ENCODE measurements at regions not wholly inside any gene's neighbourhood (a gene's known extent, or its start where the extent isn't known, plus 50 kb on each side); places are given as distances from the start of the nearest gene placed in this dataset.

DNA sequence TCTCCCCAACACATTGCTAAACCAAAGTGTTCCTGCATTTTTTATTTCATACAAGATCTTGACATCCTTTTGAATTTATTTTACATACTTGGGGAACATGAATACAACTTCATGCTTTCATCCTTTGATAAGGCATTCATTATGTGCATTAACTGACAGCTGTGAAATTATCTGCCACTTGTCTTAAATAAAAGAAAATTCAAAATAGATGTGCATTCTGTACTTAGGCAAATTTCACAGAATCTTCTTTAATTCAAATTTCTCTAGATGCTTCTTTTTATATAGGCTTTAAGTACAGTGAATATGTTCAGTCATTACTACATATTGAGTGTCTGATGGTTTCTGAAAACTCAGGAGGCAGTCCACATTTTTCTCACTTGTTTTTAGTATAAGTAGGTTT is 518.1 kb downstream of the EPHA5 start:
- H2AFZ ChIP-seq (ENCODE audit: low read length): no peak overlapping the region
- in situ Hi-C loops (cut with HindIII; ENCODE audit: extremely low pct_ligation_motif_present, low pct_unique_long_range_greater_than_20kb): no loop called here
- POLR2A ChIA-PET: no interaction called here
- no peaks in the 10 kb centered on the region for H3K4me1 ChIP-seq (ENCODE audit: insufficient read depth, low read length)
- no peaks in the 10 kb centered on the region for H3K36me3 ChIP-seq (replicated peaks in 1 of 2; ENCODE audit: control insufficient read depth in 1 of 2, insufficient read depth in 2 of 2, low read length in 2 of 2)
- no peak overlapping the region for H3K9ac ChIP-seq (ENCODE audit: insufficient read depth, low read depth, low read length)
- CTCF ChIA-PET (ENCODE audit: low intra/inter-chr PET ratio, low total read pairs): no interaction called here
- no peaks in the 10 kb centered on the region for H3K79me2 ChIP-seq (ENCODE audit: insufficient read depth, low read length)
- H3K9me3 ChIP-seq (ENCODE audit: low read length): peaks cover 15% of the 10 kb centered on the region
- FAIRE-seq: no peak
- DNase-seq (ENCODE audit: low spot score): no peak
- no peaks in the 10 kb centered on the region for H4K20me1 ChIP-seq (ENCODE audit: insufficient read depth, low read length)
- TF ChIP-seq ZNF326 (CRISPR knock-in tag; IDR thresholded peaks at IDR 0.05; ENCODE audit: borderline replicate concordance) (no peak), SNAPC2 (CRISPR knock-in tag; IDR thresholded peaks at IDR 0.05) (no peak), IRX3 (CRISPR knock-in tag; IDR thresholded peaks at IDR 0.05; ENCODE audit: borderline replicate concordance, low read depth) (no peak), FOXK1 (CRISPR knock-in tag; IDR thresholded peaks at IDR 0.05; ENCODE audit: borderline replicate concordance, low read depth) (no peak)
- TF ChIP-seq, protein P1, sequence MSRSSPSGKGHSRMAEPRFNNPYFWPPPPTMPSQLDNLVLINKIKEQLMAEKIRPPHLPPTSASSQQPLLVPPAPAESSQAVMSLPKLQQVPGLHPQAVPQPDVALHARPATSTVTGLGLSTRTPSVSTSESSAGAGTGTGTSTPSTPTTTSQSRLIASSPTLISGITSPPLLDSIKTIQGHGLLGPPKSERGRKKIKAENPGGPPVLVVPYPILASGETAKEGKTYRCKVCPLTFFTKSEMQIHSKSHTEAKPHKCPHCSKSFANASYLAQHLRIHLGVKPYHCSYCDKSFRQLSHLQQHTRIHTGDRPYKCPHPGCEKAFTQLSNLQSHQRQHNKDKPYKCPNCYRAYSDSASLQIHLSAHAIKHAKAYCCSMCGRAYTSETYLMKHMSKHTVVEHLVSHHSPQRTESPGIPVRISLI (CRISPR knock-in tag; IDR thresholded peaks at IDR 0.05; ENCODE audit: borderline replicate concordance): no peak
- no peak for ATAC-seq
- no peaks in the 10 kb centered on the region; a peak in 1 of 5 replicates for H3K27me3 ChIP-seq (ENCODE audit: control insufficient read depth in 1 of 2, insufficient read depth in 2 of 2, low read length in 2 of 2)
- H3K27ac ChIP-seq (ENCODE audit: extremely low read length, insufficient read depth, low read length): no peak overlapping the region
- intact Hi-C loops (cut with micrococcal nuclease; ENCODE audit: unreplicated experiment): no loop called here
- H3K4me2 ChIP-seq (ENCODE audit: low read depth, low read length): no peak overlapping the region
- H3K4me3 ChIP-seq (replicated peaks in 1 of 3; ENCODE audit: insufficient read depth in 1 of 3, low read depth in 2 of 3, low read length in 3 of 3): no peak overlapping the region
- BruUV-seq (replicated peaks): no TSS peak

DNA sequence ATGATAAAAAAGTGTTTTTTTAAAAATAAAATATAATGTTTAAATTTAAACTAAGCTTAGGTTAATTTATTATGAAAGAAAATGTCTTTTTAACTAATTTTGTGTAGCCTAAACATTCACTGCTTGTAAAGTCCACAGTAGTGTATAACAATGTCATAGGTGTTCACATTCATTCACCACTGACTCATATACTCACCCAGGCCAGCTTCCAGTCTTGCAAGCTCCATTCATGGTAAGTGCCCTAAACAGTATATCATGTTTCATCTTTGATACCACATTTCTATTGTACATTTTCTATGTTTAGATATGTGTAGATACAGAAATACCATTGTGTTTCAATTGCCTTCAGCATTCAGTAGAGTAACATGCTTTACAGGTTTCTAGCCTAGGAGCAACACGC is 530.3 kb downstream of the EPHA5 start:
- no peak overlapping the region for H3K4me3 ChIP-seq (replicated peaks in 1 of 3; ENCODE audit: insufficient read depth in 1 of 3, low read depth in 2 of 3, low read length in 3 of 3)
- ChIA-PET POLR2A (no interaction called here), CTCF (ENCODE audit: low intra/inter-chr PET ratio, low total read pairs) (no interaction called here)
- H2AFZ ChIP-seq (ENCODE audit: low read length): no peak overlapping the region
- DNase-seq (ENCODE audit: low spot score) (no peak), FAIRE-seq (no peak), ATAC-seq (no peak)
- H3K9ac ChIP-seq (ENCODE audit: insufficient read depth, low read depth, low read length): no peak overlapping the region
- no peaks in the 10 kb centered on the region for H4K20me1 ChIP-seq (ENCODE audit: insufficient read depth, low read length)
- intact Hi-C loops (cut with micrococcal nuclease; ENCODE audit: unreplicated experiment): no loop called here
- H3K4me1 ChIP-seq (ENCODE audit: insufficient read depth, low read length): no peaks in the 10 kb centered on the region
- H3K79me2 ChIP-seq (ENCODE audit: insufficient read depth, low read length): no peaks in the 10 kb centered on the region
- no peaks in the 10 kb centered on the region for H3K36me3 ChIP-seq (replicated peaks in 1 of 2; ENCODE audit: control insufficient read depth in 1 of 2, insufficient read depth in 2 of 2, low read length in 2 of 2)
- WGBS (ENCODE audit: low lambda C conversion rate): 0% methylated on average over 1 of the region's 1 CpG
- no peak overlapping the region for H3K4me2 ChIP-seq (ENCODE audit: low read depth, low read length)
- in situ Hi-C loops (cut with HindIII; ENCODE audit: extremely low pct_ligation_motif_present, low pct_unique_long_range_greater_than_20kb): no loop called here
- no peak overlapping the region for H3K27ac ChIP-seq (ENCODE audit: extremely low read length, insufficient read depth, low read length)
- TF ChIP-seq MED13 (CRISPR knock-in tag; IDR thresholded peaks at IDR 0.05): no peak
- TF ChIP-seq, protein P2, sequence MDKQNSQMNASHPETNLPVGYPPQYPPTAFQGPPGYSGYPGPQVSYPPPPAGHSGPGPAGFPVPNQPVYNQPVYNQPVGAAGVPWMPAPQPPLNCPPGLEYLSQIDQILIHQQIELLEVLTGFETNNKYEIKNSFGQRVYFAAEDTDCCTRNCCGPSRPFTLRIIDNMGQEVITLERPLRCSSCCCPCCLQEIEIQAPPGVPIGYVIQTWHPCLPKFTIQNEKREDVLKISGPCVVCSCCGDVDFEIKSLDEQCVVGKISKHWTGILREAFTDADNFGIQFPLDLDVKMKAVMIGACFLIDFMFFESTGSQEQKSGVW (CRISPR knock-in tag; IDR thresholded peaks at IDR 0.05; ENCODE audit: borderline replicate concordance): no peak
- TF ChIP-seq ZNF431 (CRISPR knock-in tag; IDR thresholded peaks at IDR 0.05; ENCODE audit: borderline replicate concordance, low read depth): no peak
- TF ChIP-seq ONECUT2 (CRISPR knock-in tag; IDR thresholded peaks at IDR 0.05): no peak
- H3K27me3 ChIP-seq (ENCODE audit: control insufficient read depth in 1 of 2, insufficient read depth in 2 of 2, low read length in 2 of 2): no peaks in the 10 kb centered on the region
- BruUV-seq (replicated peaks): no TSS peak
- H3K9me3 ChIP-seq (ENCODE audit: low read length): peaks cover 52% of the 10 kb centered on the region

Data from HepG2 (cell line).